Stimulated activated CD8-positive, alpha-beta memory T cell treated with anti-CD3 and anti-CD28 coated beads, Interleukin-12 subunit alpha, Interleukin-12 subunit beta, amount 100 ng/mL, for 24 hours (primary cell): ENCODE measurements at regions not wholly inside any gene's neighbourhood (a gene's known extent, or its start where the extent isn't known, plus 50 kb on each side); places are given as distances from the start of the nearest gene placed in this dataset.

Experiments
- DNase-seq: peaks from one replicate; pipeline ENCODE4 v3.0.0-alpha.2; 2020; ENCODE audit errors: extremely low read depth

DNA sequence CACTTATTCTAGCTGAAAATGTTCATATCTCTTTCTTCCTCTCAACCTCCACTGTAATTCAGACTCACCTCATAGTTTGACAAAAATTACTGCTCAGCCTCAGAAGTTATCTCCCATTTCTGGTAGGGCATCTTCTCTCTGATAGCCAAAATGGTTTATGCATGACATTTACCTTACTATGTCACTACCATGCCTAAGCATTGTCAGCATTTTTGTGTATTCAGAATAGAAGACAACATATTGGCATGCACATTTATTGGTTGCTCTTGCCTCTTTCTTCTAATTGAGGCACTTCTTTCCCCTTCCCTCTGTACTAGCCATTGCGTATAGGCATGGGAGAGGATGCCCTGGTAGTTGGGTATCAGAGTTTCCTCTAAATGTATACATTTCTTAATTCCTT, 406.1 kb upstream of the DCC start:
- DNase-seq, result no peak

DNA sequence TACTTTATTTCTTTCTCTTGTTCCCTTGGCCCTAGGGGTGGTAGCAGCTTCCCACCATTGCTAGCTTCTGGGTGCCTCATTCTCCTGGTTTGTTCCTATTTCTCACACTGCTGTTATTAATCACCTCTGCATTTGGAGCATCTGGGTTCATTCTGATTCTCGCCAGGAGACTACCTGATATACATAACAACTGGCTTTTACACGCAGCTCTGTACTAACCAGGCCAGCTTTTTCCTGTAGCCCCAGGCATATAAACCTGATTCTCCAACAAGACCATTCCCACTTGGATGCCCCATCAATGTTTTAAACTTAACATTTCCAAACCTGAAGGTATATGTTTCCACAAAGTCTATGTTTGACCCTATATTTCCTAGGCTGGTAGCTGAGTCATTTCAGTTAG, 403.9 kb upstream of the DCC start:
- no peak for DNase-seq

DNA sequence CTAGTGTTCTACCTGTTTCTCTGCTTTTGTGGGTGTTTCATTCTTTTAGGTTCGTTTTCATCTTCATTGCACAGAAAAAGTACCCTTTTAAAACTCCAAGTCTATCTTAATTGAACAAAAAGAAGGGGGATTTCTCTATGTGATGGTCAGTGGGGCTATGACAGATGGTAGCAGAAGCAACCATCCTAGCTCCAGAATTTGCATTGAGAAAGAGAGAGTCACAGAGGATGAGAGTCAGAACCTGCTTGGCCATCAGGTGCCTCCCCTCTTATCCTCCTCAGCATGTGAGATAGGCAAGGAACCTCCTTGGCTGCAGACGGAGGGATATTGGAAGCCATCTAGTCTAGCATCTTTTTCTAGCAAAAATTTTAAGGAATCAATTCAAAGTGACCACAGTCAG, 398.0 kb upstream of the DCC start:
- DNase-seq, result no peak

DNA sequence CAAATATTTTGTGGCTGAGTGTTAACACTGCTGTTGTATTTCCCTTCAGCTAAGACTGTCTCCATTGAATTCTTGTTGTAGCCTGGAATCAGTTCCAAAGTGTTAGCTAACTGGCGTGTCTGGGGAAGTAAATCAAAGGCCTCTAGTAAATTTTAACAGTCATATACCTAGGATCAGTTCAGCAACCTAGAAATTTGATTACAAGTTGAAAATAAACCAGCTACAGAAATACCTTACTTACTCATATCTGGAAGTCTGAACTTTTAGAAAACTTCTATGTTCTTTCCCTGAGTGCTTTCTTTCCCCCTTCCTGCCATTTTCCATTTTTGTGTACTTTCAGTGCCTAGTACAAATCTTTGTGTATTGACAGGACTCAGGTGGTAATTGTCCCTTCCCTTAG, 396.7 kb upstream of the DCC start:
- no peak for DNase-seq

DNA sequence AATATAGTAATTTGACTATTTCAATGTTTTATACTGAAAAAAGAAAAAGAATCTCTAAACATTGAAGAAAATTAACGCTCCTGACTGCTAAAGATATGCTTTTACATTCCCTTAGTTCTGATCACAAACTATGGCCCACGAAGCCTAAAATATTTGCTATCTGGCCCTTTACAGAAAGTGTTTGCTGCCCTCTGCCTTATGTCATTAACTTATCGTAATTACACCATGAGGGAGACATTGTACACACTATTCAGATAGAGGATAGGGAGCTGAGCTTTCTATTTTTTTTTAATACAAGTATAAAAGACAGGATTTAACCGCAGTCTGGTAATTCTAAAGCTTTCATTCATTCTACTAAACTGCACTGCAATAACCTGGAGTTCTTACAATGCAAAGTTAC, 393.1 kb upstream of the DCC start:
- no peak for DNase-seq

DNA sequence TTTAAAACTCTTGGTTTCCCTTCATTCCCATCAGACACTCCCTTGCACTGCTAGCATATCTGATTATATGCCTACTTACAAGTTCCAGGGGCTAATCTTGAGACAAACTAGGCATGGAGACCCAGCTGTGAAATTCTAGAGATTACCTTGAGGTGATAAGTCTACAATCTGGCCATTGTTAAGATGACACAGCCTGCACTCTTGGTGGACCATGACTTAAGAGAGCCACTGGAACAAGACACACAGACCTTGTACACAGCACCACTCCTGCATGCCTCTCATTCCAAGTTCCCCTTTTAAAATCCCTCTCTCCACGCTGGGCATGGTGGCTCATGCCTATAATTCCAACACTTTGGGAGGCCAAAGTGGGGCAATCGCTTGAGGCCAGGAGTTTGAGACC, 387.2 kb upstream of the DCC start:
- no peak for DNase-seq

DNA sequence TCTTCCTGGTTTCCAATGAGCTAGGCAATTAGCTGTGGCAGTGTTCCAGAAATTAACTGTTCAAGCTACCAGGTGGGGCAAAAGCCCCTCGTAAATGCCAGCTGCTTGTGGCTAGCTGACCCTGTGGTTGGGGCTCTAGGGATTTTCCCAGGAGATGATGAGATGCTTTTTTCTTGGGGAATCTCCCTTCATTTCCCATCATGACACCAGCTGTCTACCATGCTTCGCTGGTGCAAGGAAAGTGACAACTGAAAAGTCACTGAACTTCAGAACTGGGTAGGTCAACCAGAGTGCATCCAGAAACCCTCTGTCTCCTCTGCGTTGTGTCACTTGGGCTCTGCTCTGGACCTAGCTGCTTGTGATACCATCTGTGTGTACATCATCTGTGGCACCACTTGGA, 386.5 kb upstream of the DCC start:
- no peak for DNase-seq

DNA sequence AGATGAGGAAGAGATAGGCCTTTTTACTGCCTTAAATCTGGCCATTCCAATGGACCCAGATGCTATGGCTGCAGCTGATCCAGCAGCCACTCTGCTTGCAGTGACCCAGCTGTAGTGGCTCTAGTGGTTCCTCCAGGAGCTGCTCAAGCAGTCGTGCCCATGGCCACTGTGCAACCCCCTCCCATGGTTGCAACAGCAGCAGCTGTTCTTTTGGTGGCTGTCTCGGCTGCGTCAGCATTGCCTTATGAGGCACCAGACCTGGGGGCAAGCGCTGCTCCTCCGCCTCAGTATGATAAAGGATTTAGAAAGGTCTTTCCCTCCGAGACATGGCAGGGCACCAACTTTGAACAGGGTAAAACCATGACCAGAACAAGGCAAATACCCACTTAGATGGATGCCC, 384.9 kb upstream of the DCC start:
- no peak for DNase-seq

DNA sequence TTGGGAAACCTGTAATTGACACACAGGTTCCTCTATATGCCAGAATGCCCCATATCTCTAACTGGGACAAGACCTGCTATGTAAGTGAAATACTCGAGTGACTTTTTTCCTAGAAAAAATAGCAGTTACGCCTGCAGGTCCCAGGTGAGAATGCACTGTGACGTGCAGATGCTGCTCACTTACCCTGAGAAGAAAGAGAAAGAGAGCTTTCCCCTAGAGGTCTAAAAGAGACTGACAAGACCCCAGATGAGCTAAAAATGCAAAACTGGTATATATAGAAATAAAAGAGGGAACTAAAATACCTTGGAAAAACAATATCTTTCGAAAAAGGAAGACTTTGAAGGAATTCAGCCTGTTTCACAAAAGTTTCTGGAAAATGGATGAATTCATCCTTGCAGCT, 383.0 kb upstream of the DCC start:
- no peak for DNase-seq

DNA sequence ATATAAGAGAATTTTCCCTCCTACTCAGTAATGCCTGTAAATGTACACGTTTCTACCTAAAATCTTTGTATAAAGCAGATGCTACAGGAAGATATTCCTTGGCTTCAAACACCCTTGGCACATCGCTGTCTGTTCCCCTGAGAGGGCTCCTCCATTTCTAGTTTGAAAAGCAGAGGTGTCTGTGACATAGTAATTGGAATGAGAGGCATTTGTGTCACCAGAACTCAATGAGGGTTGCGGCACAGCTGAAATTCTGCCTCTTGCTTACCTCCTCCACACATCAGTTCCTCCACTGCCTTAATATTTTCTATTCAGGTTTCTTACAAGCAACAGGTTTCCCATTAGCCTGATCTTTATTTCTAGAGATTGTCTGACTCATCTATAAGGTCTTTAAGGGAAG, 359.9 kb upstream of the DCC start:
- DNase-seq, result no peak

DNA sequence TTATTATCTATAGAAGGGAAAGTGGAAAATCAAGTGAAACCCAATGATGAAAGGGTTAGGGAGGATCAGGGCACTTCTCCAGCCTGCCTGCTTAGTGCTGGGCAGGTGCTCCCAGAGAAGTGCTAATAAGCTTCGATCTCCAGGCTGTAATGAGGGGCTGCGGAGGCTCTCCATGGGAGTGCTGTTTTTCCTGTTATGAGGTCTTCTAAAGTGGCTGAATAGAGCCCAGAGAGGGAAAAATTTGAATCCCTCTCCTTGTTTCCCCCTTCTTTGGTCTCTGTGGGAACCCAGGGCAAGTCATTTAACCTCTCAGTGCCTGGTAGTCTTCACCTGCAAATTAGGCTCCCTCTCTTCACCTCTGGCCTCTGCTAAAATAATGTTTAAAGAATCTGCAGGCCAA, 351.7 kb upstream of the DCC start:
- no peak for DNase-seq

DNA sequence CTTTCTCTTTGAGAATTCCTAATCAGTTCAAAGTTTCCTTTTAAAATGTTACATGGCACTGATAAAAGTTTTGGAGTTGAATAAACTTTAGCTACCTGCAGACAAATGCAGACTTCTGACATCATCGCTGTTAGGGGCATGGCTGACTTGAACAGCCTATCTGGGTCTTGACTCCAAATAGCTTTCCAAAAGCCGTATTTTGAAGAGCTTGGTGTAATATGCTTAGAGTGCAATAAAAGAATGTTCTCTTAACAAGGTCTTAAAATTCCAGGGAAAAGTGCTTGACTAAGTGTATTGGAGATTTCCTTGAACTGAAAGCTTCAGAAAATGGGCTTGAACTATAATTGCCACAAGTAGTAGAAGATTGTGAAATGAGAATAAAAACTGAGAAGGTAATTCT, 342.9 kb upstream of the DCC start:
- no peak for DNase-seq

DNA sequence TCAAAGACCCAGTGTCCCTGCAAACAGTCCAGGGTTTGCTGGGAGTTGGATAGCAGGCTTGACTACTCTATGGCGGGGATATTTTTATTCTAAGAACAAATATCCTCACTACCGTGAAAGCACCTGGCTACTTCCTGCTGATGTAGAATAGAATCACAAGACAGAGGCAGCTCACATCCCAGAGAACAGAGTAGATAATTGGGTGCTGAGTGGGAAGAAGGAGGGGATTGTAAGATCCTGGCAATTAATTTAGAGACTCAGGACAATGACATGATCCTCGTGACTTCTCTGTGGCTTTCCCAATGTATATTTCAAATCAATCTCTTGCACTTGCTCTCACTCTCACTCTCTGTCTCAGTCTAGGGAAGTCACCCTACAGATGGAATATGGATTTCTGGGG, 341.9 kb upstream of the DCC start:
- DNase-seq, result no peak

DNA sequence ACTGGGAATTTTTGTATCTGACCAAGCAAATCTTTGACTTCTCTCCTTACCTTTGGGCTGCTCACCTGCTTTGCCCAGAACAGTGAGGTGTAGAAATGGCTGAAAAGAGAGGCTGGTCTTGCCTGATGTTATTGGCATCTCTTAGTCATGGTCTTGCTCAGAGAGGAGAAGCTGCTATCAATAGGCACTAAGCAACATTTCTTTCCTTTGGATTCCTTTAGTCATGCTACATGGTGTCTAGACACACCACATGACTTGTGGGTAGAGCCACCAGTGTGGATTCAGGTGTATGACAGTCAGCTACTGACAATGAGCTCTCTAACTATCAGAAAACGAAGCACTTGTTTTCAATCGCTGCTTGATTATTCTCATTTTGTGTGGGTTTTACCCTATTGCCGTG, 341.3 kb upstream of the DCC start:
- DNase-seq, result no peak

DNA sequence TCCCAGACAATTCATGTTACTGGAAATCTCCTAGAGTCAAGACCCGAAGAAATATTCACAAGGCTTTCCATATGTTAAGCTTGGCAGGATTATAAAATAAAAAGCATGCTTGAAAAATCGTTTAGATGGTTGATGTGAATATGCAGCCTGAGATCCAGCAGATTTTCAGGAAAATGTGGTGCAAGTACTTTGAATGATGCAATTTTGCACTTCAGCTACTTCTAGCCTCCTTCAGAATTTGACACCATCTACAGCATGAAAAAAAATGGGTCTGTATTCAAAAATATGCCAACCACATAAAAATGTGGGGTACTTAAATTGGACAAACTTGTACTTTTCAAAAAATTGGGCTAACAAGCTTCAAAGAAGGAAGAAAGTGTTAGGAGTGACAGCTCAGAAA, 340.6 kb upstream of the DCC start:
- DNase-seq, result no peak

DNA sequence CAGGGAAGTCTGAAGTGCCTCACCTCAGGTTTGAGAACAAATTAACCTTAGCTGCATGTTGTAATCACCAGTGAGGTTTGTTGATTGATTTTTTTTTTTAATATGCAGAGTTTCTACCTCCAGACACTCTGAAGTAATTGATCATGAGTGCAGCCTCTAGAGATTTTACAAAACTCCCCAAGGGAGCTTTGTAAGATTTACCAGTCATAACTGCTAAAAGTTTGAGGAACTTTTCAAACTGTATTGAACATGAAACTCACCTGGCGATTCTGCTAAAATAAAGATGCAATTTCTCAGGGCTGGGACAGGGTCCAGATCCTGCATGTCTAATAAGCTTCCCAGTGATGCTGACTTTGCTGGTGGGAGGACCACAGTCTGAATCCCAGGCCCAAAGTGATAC, 339.6 kb upstream of the DCC start:
- DNase-seq, result no peak

DNA sequence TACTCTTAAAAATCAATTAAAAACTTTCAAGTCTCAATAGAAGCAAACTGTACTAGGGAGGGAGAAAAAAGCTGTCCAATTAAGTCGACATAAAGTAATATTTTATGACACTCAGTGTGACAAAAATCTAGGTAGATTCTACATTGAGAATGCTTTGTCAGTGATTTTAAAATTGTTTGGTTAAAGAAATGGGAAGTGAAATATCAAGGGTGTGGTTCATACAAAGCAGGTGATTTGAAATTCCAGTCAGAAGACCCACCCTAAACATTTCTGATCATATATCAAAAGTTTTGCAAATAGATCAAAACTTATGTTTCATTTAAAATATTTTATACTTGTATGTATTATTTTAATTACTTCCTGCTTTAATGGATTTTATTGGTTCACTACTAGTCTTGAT, 338.9 kb upstream of the DCC start:
- DNase-seq, result no peak

DNA sequence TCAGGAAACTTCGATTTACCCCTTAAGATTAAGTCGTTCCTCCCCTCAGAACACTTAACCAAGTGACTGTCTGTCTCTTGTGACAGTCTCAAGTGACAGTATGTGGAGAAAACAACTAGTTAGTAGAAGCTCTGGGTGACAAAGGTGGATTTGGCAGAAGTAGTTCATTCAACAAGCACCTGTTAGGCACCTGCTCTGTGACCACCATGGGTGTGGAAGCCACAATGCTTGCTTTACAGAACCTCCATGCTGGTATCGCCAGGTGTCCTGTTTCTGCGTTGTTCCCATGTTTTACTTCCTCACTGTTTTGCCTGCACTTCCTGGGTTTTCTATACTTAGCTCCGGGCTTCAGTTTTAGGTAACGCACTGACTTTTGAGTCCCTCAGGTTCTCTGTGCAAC, 337.4 kb upstream of the DCC start:
- no peak for DNase-seq

DNA sequence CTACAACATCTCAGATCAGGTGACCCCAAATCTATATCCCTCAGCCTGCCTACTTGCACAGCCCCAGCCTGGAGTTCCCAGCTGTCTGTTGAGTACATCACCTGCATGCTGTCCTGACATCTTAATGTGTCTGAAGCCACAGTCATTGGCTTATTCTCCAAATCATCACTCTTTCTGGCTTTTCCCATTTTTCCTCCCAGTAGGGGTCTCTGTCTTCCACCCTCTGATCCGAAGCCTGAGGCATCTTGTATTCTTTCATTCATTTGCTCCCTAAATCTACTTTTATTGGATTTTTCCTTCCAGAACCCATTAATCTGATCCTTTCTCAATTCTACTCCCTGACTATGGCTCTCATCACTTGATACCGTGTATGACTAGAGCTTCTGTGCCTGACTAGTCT, 332.9 kb upstream of the DCC start:
- no peak for DNase-seq

DNA sequence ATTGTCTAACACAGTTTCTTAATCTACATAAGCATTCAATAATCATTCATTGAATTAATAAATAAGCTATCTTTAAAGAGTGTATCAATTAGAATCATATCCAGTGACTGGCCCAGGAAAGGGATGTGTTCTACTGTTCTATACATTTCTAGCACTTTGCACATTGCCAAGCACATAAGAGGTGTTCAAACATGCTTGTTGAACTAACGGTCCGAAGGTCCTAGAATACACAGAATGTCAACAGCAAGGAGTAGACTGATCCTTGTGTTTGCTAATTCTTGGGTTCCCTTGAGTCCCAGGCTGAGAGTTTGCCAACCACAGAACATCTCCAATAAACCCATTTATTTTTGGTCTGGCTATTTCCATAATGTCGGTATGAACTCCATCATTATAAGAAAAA, 331.7 kb upstream of the DCC start:
- DNase-seq, result no peak

DNA sequence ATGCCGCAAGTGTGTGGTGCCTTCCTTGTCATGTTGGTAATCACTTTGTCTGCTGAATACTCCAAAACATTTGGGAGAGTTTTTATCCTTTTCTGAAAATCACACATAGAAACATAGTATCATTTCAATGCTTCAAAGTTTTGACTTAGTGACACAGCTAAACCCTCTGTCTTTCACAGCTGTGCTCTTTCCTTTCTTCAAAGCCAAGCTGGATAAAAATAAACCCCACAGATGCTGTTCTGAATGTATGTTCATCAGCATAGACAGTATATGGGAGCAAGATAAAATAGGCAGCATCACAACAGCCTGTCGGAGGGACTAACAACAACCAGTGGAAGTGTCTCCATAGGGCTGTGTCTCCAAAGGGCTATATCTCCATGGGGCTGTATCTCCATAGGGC, 331.3 kb upstream of the DCC start:
- no peak for DNase-seq

DNA sequence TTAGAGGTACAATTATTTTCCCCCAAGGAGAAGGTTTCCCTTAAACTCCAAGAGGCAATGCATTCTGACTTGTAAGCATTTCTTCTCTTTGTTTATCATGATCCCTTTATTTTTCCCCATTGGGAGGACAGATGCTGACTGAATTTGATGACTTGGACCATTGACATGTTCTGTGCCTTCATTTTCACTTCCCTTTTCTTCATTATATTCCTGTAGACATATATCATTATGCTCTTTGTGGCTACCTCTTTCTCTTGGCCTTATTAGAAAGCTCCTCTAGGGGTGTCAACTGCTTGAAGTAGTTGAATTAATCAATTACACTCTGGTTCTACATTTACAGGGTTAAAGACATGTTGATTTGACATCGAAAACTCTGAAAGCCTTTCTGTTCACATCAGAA, 330.0 kb upstream of the DCC start:
- no peak for DNase-seq

DNA sequence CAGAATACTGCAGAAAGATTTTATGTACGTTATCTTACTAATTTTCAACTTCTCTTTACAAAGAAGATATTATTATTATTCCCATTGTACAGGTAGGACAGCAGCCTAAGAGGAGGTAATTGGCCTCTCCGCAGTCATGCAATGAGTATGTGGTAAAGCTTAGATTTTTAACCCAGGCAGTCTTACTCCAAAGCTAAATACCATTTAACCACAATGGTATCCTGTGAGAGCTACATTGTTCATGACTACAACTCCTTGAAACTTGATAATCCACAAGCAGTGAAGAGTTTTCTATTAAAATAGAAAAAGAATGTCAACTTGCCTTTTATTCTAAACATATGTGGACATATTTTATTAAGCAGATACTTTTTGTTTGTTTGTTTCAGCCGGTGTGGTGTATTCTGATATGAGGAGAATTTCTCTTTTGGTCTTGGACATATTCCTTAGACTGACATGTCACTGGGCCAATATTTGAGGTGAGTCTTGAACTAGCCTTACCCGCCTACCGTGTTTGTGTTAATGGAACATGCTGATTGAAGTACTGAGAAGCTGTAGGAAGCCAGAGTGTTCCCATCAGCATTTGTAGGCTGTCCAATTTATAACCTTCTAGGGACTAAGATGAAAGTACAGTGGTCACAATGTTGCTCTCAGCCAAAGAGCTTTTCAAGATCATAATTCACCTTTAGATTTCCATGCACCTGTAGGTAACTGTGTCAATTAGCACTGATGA, 293.9 kb upstream of the DCC start:
- DNase-seq, result no peak

DNA sequence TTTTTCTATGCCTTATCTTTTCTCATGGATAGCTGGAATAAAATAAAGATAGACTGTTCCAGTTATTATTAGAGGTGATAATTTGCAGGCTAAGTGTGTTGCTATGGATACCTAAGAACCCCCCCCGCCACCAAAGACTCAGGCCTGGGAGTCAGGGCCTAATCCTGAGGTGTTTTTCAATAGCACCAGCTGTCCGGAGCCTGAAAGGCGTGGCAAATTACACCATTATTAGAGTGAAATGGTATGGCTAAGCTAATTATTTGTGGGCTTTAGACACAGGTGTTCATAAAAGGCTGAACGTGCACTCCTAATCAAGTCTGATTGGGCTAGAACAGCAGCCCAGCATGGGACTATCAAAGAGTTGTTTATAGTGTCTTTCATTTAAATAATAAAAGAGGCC, 293.2 kb upstream of the DCC start:
- DNase-seq, result no peak

DNA sequence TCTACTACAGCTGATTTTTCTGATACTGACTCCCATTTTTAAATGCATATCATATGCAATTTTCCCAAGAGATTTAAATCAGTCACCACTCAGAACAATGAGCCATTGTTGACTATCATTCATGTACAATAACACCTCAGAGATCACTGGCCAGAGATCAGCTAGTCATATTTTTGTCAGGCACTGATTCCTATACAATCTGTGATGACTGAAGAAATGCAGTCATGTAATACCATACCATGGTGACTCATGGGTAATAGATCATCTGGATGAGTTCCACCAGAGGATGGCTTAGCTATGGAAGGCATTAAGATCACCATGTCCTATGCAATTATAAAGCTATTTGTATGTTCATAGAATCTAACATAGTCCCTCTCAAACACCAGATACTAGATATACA, 285.7 kb upstream of the DCC start:
- no peak for DNase-seq
